ENCODE measurements at regions not wholly inside any gene's neighbourhood (a gene's known extent, or its start where the extent isn't known, plus 50 kb on each side); places are given as distances from the start of the nearest gene placed in this dataset.
A peak's percentile ranks its signal among the peaks of the same experiment; 100 is the strongest.

- Histone ChIP-seq H3K4me3 (ENCODE audit: low read depth, low read length) (no peak overlapping the region), H3K9ac (ENCODE audit: low read length) (no peak overlapping the region), H3K4me1 (ENCODE audit: control insufficient read depth, insufficient read depth, low read length) (no peaks in the 10 kb centered on the region), H3K36me3 (ENCODE audit: control insufficient read depth, insufficient read depth, low read length) (no peaks in the 10 kb centered on the region), H3K27ac (ENCODE audit: low read depth, low read length) (no peak overlapping the region), H3K27me3 (ENCODE audit: control insufficient read depth, insufficient read depth, low read length) (no peaks in the 10 kb centered on the region), H3K9me3 (ENCODE audit: control insufficient read depth, insufficient read depth, low read depth, low read length) (no peaks in the 10 kb centered on the region)
Measured at GRCh38 chr10:125283191-125283835, 123.0 kb upstream of the CTBP2 start.

- Histone ChIP-seq H3K27me3 (ENCODE audit: control insufficient read depth, insufficient read depth, low read length) (no peaks in the 10 kb centered on the region), H3K9ac (ENCODE audit: low read length) (no peak overlapping the region), H3K4me3 (ENCODE audit: low read depth, low read length) (no peak overlapping the region), H3K4me1 (ENCODE audit: control insufficient read depth, insufficient read depth, low read length) (no peaks in the 10 kb centered on the region), H3K9me3 (ENCODE audit: control insufficient read depth, insufficient read depth, low read depth, low read length) (no peaks in the 10 kb centered on the region), H3K36me3 (ENCODE audit: control insufficient read depth, insufficient read depth, low read length) (no peaks in the 10 kb centered on the region), H3K27ac (ENCODE audit: low read depth, low read length) (no peak overlapping the region)
Measured at GRCh38 chr10:125281091-125281490, 120.7 kb upstream of the CTBP2 start.

GRCh38 chr10:125276133-125276532, 115.8 kb upstream of the CTBP2 start:
- Histone ChIP-seq H3K4me1 (ENCODE audit: control insufficient read depth, insufficient read depth, low read length) (no peaks in the 10 kb centered on the region), H3K9ac (ENCODE audit: low read length) (no peak overlapping the region), H3K9me3 (ENCODE audit: control insufficient read depth, insufficient read depth, low read depth, low read length) (no peaks in the 10 kb centered on the region), H3K36me3 (ENCODE audit: control insufficient read depth, insufficient read depth, low read length) (no peaks in the 10 kb centered on the region), H3K27me3 (ENCODE audit: control insufficient read depth, insufficient read depth, low read length) (no peaks in the 10 kb centered on the region), H3K4me3 (ENCODE audit: low read depth, low read length) (no peak overlapping the region), H3K27ac (ENCODE audit: low read depth, low read length) (no peak overlapping the region)

- no peaks in the 10 kb centered on the region for H3K4me1 ChIP-seq (ENCODE audit: control insufficient read depth, insufficient read depth, low read length)
- no peak overlapping the region for H3K4me3 ChIP-seq (ENCODE audit: low read depth, low read length)
- H3K9ac ChIP-seq (ENCODE audit: low read length): no peak overlapping the region
- no peaks in the 10 kb centered on the region for H3K36me3 ChIP-seq (ENCODE audit: control insufficient read depth, insufficient read depth, low read length)
- H3K9me3 ChIP-seq (ENCODE audit: control insufficient read depth, insufficient read depth, low read depth, low read length): no peaks in the 10 kb centered on the region
- H3K27me3 ChIP-seq (ENCODE audit: control insufficient read depth, insufficient read depth, low read length): no peaks in the 10 kb centered on the region
- no peak overlapping the region for H3K27ac ChIP-seq (ENCODE audit: low read depth, low read length)
Measured at GRCh38 chr10:125274961-125275360, 114.6 kb upstream of the CTBP2 start.

- H3K9ac ChIP-seq (ENCODE audit: low read length): no peak overlapping the region
Measured at GRCh38 chr10:125273023-125273422, 112.7 kb upstream of the CTBP2 start.

GRCh38 chr10:125269716-125270115, 109.4 kb upstream of the CTBP2 start:
- H3K9me3 ChIP-seq (ENCODE audit: control insufficient read depth, insufficient read depth, low read depth, low read length): no peaks in the 10 kb centered on the region
- H3K36me3 ChIP-seq (ENCODE audit: control insufficient read depth, insufficient read depth, low read length): no peaks in the 10 kb centered on the region
- peaks cover 3% of the 10 kb centered on the region; the same call in 1 of the 2 replicates for H3K4me1 ChIP-seq (ENCODE audit: control insufficient read depth, insufficient read depth, low read length)
- H3K4me3 ChIP-seq (ENCODE audit: low read depth, low read length): no peak overlapping the region
- no peak overlapping the region for H3K27ac ChIP-seq (ENCODE audit: low read depth, low read length)
- H3K9ac ChIP-seq (ENCODE audit: low read length): no peak overlapping the region
- no peaks in the 10 kb centered on the region for H3K27me3 ChIP-seq (ENCODE audit: control insufficient read depth, insufficient read depth, low read length)

More at GRCh38 chr10:125273023-125273422, 112.7 kb upstream of the CTBP2 start:
- H3K27me3 ChIP-seq (ENCODE audit: control insufficient read depth, insufficient read depth, low read length): no peaks in the 10 kb centered on the region
- H3K9me3 ChIP-seq (ENCODE audit: control insufficient read depth, insufficient read depth, low read depth, low read length): no peaks in the 10 kb centered on the region
- no peaks in the 10 kb centered on the region for H3K36me3 ChIP-seq (ENCODE audit: control insufficient read depth, insufficient read depth, low read length)
- no peaks in the 10 kb centered on the region for H3K4me1 ChIP-seq (ENCODE audit: control insufficient read depth, insufficient read depth, low read length)
- no peak overlapping the region for H3K27ac ChIP-seq (ENCODE audit: low read depth, low read length)
- no peak overlapping the region for H3K4me3 ChIP-seq (ENCODE audit: low read depth, low read length)

- Histone ChIP-seq H3K27ac (ENCODE audit: low read depth, low read length) (no peak overlapping the region), H3K9ac (ENCODE audit: low read length) (no peak overlapping the region), H3K4me3 (ENCODE audit: low read depth, low read length) (no peak overlapping the region), H3K9me3 (ENCODE audit: control insufficient read depth, insufficient read depth, low read depth, low read length) (no peaks in the 10 kb centered on the region), H3K4me1 (ENCODE audit: control insufficient read depth, insufficient read depth, low read length) (peaks cover 15% of the 10 kb centered on the region; the same call in 1 of the 2 replicates), H3K27me3 (ENCODE audit: control insufficient read depth, insufficient read depth, low read length) (no peaks in the 10 kb centered on the region), H3K36me3 (ENCODE audit: control insufficient read depth, insufficient read depth, low read length) (no peaks in the 10 kb centered on the region)
Measured at GRCh38 chr10:125266966-125267365, 106.6 kb upstream of the CTBP2 start.

GRCh38 chr10:125266541-125266940, 106.2 kb upstream of the CTBP2 start:
- Histone ChIP-seq H3K27me3 (ENCODE audit: control insufficient read depth, insufficient read depth, low read length) (no peaks in the 10 kb centered on the region), H3K36me3 (ENCODE audit: control insufficient read depth, insufficient read depth, low read length) (no peaks in the 10 kb centered on the region), H3K4me1 (ENCODE audit: control insufficient read depth, insufficient read depth, low read length) (peaks cover 15% of the 10 kb centered on the region; the same call in 1 of the 2 replicates), H3K4me3 (ENCODE audit: low read depth, low read length) (no peak overlapping the region), H3K27ac (ENCODE audit: low read depth, low read length) (no peak overlapping the region), H3K9me3 (ENCODE audit: control insufficient read depth, insufficient read depth, low read depth, low read length) (no peaks in the 10 kb centered on the region), H3K9ac (ENCODE audit: low read length) (no peak overlapping the region)

- Histone ChIP-seq H3K27me3 (ENCODE audit: control insufficient read depth, insufficient read depth, low read length) (no peaks in the 10 kb centered on the region), H3K27ac (ENCODE audit: low read depth, low read length) (no peak overlapping the region), H3K4me1 (ENCODE audit: control insufficient read depth, insufficient read depth, low read length) (peaks cover 15% of the 10 kb centered on the region; the same call in 1 of the 2 replicates), H3K9me3 (ENCODE audit: control insufficient read depth, insufficient read depth, low read depth, low read length) (no peaks in the 10 kb centered on the region), H3K4me3 (ENCODE audit: low read depth, low read length) (no peak overlapping the region), H3K9ac (ENCODE audit: low read length) (peak overlapping the region; percentile 18), H3K36me3 (ENCODE audit: control insufficient read depth, insufficient read depth, low read length) (no peaks in the 10 kb centered on the region)
Measured at GRCh38 chr10:125265579-125265955, 105.2 kb upstream of the CTBP2 start.

GRCh38 chr10:125264757-125265578, 104.6 kb upstream of the CTBP2 start:
- no peaks in the 10 kb centered on the region for H3K36me3 ChIP-seq (ENCODE audit: control insufficient read depth, insufficient read depth, low read length)
- peaks cover 15% of the 10 kb centered on the region; the same call in 1 of the 2 replicates for H3K4me1 ChIP-seq (ENCODE audit: control insufficient read depth, insufficient read depth, low read length)
- no peak overlapping the region for H3K27ac ChIP-seq (ENCODE audit: low read depth, low read length)
- H3K9me3 ChIP-seq (ENCODE audit: control insufficient read depth, insufficient read depth, low read depth, low read length): no peaks in the 10 kb centered on the region
- no peak overlapping the region for H3K4me3 ChIP-seq (ENCODE audit: low read depth, low read length)
- no peaks in the 10 kb centered on the region for H3K27me3 ChIP-seq (ENCODE audit: control insufficient read depth, insufficient read depth, low read length)
- H3K9ac ChIP-seq (ENCODE audit: low read length): peak overlapping the region; percentile 18

- Histone ChIP-seq H3K9me3 (ENCODE audit: control insufficient read depth, insufficient read depth, low read depth, low read length) (no peaks in the 10 kb centered on the region), H3K27me3 (ENCODE audit: control insufficient read depth, insufficient read depth, low read length) (no peaks in the 10 kb centered on the region), H3K27ac (ENCODE audit: low read depth, low read length) (peak overlapping the region; percentile 15; the same call in 1 of the 2 replicates), H3K4me3 (ENCODE audit: low read depth, low read length) (no peak overlapping the region), H3K4me1 (ENCODE audit: control insufficient read depth, insufficient read depth, low read length) (peaks cover 15% of the 10 kb centered on the region; the same call in 1 of the 2 replicates), H3K9ac (ENCODE audit: low read length) (peak overlapping the region; percentile 59), H3K36me3 (ENCODE audit: control insufficient read depth, insufficient read depth, low read length) (no peaks in the 10 kb centered on the region)
Measured at GRCh38 chr10:125264091-125264490, 103.7 kb upstream of the CTBP2 start.

All from HUES6 (cell line).